IMR-90 (cell line): ENCODE measurements at regions not wholly inside any gene's neighbourhood (a gene's known extent, or its start where the extent isn't known, plus 50 kb on each side); places are given as distances from the start of the nearest gene placed in this dataset.

Source experiments
- BHLHE40 ChIP-seq: fragments of 150-350 bp; IDR thresholded peaks from 2 replicates; pipeline ENCODE4 v1.6.1; 2016; ENCODE audit warnings: mild to moderate bottlenecking, low read depth, low read length
- CEBPB ChIP-seq: IDR thresholded peaks from 2 replicates; pipeline ENCODE4 v1.6.1; 2012; ENCODE audit warnings: low read depth, low read length, improper control_type of control experiment
- CTCF ChIP-seq: conservative IDR thresholded peaks from 2 replicates; pipeline ENCODE4 v1.5.1; 2012; ENCODE audit warnings: mild to moderate bottlenecking, low read depth, low read length, improper control_type of control experiment
- ELK1 ChIP-seq: fragments of 150-350 bp; IDR thresholded peaks from 2 replicates; pipeline ENCODE4 v1.6.1; 2016; ENCODE audit warnings: low read depth, mild to moderate bottlenecking, low read length, moderate library complexity, borderline replicate concordance
- FOS ChIP-seq: fragments of 150-350 bp; IDR thresholded peaks from 2 replicates; pipeline ENCODE4 v1.6.1; 2016; ENCODE audit warnings: low read depth, low read length
- MAZ ChIP-seq: IDR thresholded peaks from 2 replicates; pipeline ENCODE4 v1.6.1; 2012; ENCODE audit warnings: low read depth, mild to moderate bottlenecking, low read length, improper control_type of control experiment, moderate library complexity, borderline replicate concordance
- MXI1 ChIP-seq: IDR thresholded peaks from 2 replicates; pipeline ENCODE4 v1.6.1; 2012; ENCODE audit warnings: low read depth, mild to moderate bottlenecking, low read length, moderate library complexity, borderline replicate concordance
- POLR2A ChIP-seq: IDR thresholded peaks from 2 replicates; pipeline ENCODE4 v1.6.1; 2012; ENCODE audit warnings: mild to moderate bottlenecking, low read depth, low read length
- RAD21 ChIP-seq: IDR thresholded peaks from 2 replicates; pipeline ENCODE4 v1.6.1; 2012; ENCODE audit warnings: low read length, improper control_type of control experiment
- RCOR1 ChIP-seq: IDR thresholded peaks from 2 replicates; pipeline ENCODE4 v1.6.1; 2012; ENCODE audit warnings: mild to moderate bottlenecking, low read length, improper control_type of control experiment; ENCODE audit not compliant: insufficient replicate concordance
- RFX5 ChIP-seq: IDR thresholded peaks from 2 replicates; pipeline ENCODE4 v1.8.0; 2012; ENCODE audit warnings: low read depth, mild to moderate bottlenecking, low read length, moderate library complexity
- USF2 ChIP-seq: fragments of 150-350 bp; IDR thresholded peaks from 2 replicates; pipeline ENCODE4 v1.6.1; 2017; ENCODE audit warnings: mild to moderate bottlenecking, antibody characterized with exemption, low read length, low read depth

GRCh38 chr5:118115791-118116190, 872.6 kb downstream of the DTWD2 start:
- TF ChIP-seq CTCF (no peak), BHLHE40 (no peak), MAZ (no peak), MXI1 (no peak), RFX5 (no peak), POLR2A (no peak), USF2 (no peak), ELK1 (no peak), CEBPB (no peak), RAD21 (no peak), RCOR1 (no peak), FOS (no peak)
